ENCODE measurements at regions not wholly inside any gene's neighbourhood (a gene's known extent, or its start where the extent isn't known, plus 50 kb on each side); places are given as distances from the start of the nearest gene placed in this dataset.
"Not testable (repeated sequence)": the region's sequence is repeated elsewhere in the genome, so short reads cannot be mapped to it uniquely, and the experiment has no call there.

DNA sequence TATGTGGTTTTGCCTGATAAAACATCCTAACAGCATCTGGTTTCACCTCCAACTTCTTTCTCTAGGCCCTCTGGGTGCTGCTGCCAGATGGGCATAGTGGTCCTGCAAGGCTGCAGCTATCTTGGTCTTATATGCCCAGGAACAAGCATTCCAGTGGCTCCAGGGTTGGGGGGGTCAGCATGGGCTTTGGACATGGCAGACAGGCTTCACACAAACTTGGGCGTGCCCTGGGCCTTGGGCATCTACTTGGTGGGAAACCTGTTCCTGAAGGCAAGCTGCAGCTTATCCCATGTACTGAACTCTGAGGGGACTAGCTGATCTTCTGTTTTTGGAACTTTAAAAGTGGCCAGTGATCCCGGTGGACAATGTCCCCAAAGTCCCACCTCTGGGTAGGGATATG lies 54.9 kb upstream of the ZNF678 start:
- Histone ChIP-seq H3K4me3 (no peak overlapping the region), H3K27me3 (ENCODE audit: insufficient read depth in 3 of 3, low read length in 2 of 3) (no peaks in the 10 kb centered on the region), H3K9me3 (no peaks in the 10 kb centered on the region), H3K4me1 (no peaks in the 10 kb centered on the region), H3K27ac (no peak overlapping the region), H3K36me3 (ENCODE audit: insufficient read depth in 1 of 2, low read depth in 1 of 2) (no peaks in the 10 kb centered on the region)
- 84 to 93% (median 92%) methylated on average over 2 of the region's 2 CpGs for WGBS, 3 donors
- ATAC-seq (no peak), DNase-seq (no peak)
- intact Hi-C loops (cut with DNase I), result no loop called here
- TF ChIP-seq CTCF (IDR thresholded peaks at IDR 0.05), result no peak

DNA sequence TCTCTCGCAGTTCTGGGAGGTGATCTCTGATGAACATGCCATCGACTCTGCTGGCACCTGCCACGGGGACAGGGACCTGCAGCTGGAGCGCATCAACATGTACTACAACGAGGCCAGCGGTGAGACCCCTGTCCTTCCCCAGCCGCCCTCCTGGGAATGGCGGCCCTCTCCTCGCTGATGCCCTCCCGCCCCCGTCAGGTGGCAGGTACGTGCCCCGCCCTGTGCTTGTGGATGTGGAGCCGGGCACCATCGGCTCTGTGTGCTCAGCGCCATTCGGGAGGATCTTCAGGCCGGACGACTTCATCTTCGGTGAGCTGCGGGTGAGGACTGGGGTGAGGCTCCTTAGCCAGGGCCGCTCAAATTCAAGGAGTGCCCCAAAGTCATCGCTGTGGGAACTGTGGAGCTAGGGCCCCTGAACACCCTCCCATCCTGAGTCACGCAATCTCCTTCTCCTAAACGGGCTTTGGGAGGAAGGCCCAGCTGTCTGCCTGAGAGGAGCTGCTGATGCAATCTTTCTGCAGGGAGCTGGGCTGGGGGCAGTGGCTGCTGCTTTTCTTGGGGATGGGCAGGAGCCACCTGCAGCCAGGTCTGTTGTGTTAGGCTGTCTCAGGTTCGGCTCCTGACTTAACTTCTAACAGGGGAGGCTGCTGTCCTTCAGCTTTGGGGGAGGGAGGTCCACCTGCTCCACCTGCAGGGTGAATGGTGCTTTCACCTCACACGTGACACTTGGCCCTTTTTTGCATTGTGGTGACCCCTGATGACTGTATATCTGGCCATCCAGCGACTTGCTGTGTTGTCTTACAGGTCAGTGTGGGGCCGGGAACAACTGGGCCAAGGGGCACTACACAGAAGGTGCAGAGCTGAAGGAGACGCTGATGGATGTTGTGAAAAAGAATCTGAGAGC lies 56.6 kb upstream of the ZNF678 start:
- intact Hi-C loops (cut with DNase I); H3K27ac ChIP-seq; H3K36me3 ChIP-seq (ENCODE audit: insufficient read depth in 1 of 2, low read depth in 1 of 2); H3K4me3 ChIP-seq; H3K9me3 ChIP-seq; H3K27me3 ChIP-seq (ENCODE audit: insufficient read depth in 3 of 3, low read length in 2 of 3); H3K4me1 ChIP-seq; ATAC-seq; DNase-seq: not testable (repeated sequence)
- 91 to 100% (median 98%) methylated on average over 3 to 11 of the region's 30 CpGs for WGBS, 3 donors

DNA sequence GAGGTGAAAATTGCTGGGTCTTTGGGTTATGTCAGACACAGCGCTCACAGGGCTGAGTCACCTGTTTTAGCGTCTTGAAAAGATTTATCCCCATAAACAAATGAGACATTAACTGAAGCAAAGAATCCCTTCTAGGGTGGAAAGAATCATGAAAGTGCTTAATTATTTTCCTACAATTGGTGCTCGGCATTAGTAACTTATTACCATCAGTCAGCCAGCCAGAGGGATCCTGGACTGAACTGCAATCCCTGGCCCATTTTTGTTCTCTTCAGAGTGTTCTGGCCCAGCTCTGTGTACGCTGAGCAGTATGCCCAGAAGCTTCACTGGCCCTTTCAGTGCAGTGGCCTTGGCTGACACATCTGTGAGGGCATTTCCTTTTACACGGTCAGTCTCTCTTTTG lies 67.3 kb upstream of the ZNF678 start:
- H3K4me1 ChIP-seq; H3K27me3 ChIP-seq (ENCODE audit: insufficient read depth in 3 of 3, low read length in 2 of 3); H3K27ac ChIP-seq; ATAC-seq; H3K9me3 ChIP-seq; H3K4me3 ChIP-seq; H3K36me3 ChIP-seq (ENCODE audit: insufficient read depth in 1 of 2, low read depth in 1 of 2); intact Hi-C loops (cut with DNase I); DNase-seq: not testable (repeated sequence)
- 59 to 82% (median 67%) methylated on average over 1 of the region's 5 CpGs for WGBS, 3 donors

- H3K27me3 ChIP-seq (ENCODE audit: insufficient read depth in 3 of 3, low read length in 2 of 3); intact Hi-C loops (cut with DNase I); H3K4me3 ChIP-seq; H3K27ac ChIP-seq; H3K9me3 ChIP-seq; H3K36me3 ChIP-seq (ENCODE audit: insufficient read depth in 1 of 2, low read depth in 1 of 2); ATAC-seq; DNase-seq: not testable (repeated sequence)
- 27 to 68% (median 50%) methylated on average over 1 to 2 of the region's 14 CpGs for WGBS, 3 donors
- peaks cover 14% of the 10 kb centered on the region for H3K4me1 ChIP-seq
Measured at GRCh38 chr1:227493863-227494551, 69.3 kb upstream of the ZNF678 start.

DNA sequence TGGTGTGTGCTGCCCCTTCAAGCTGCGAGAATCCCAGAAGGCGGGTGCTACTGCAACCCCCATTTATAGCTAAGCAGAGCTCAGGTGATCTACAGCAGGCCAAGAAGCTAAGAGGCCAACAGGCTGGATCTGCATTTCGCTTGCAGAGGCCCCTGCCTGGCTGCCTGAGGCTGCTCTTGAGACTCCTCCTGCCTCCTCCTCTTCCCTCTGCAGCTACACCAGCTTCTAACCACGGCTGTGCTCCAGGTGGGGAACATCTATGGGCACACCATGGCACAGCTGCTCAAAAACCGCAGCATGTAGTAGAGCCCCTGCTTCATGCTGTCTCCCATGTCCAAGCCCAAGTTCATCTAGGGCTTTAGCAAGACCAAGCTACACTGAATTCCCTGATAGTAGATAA lies 72.9 kb upstream of the ZNF678 start:
- ATAC-seq, result no peak
- intact Hi-C loops (cut with DNase I), result no loop called here
- Histone ChIP-seq H3K27ac (no peak overlapping the region), H3K4me1 (peaks cover 14% of the 10 kb centered on the region), H3K4me3 (no peak overlapping the region), H3K27me3 (ENCODE audit: insufficient read depth in 3 of 3, low read length in 2 of 3) (no peaks in the 10 kb centered on the region), H3K9me3 (no peaks in the 10 kb centered on the region), H3K36me3 (ENCODE audit: insufficient read depth in 1 of 2, low read depth in 1 of 2) (no peaks in the 10 kb centered on the region)
- 70 to 91% (median 84%) methylated on average over 5 of the region's 5 CpGs for WGBS, 3 donors
- no peak for DNase-seq
- TF ChIP-seq CTCF (IDR thresholded peaks at IDR 0.05), result no peak

- DNase-seq (no peak), ATAC-seq (no peak)
Measured at GRCh38 chr1:227490001-227490400, 73.4 kb upstream of the ZNF678 start.

More at GRCh38 chr1:227490001-227490400, 73.4 kb upstream of the ZNF678 start:
- Histone ChIP-seq H3K4me3 (no peak overlapping the region), H3K27ac (no peak overlapping the region), H3K36me3 (ENCODE audit: insufficient read depth in 1 of 2, low read depth in 1 of 2) (no peaks in the 10 kb centered on the region), H3K9me3 (no peaks in the 10 kb centered on the region), H3K4me1 (peaks cover 14% of the 10 kb centered on the region), H3K27me3 (ENCODE audit: insufficient read depth in 3 of 3, low read length in 2 of 3) (no peaks in the 10 kb centered on the region)
- intact Hi-C loops (cut with DNase I), result no loop called here
- WGBS, 3 donors, result 88 to 93% (median 91%) methylated on average over 2 of the region's 2 CpGs
- TF ChIP-seq CTCF (IDR thresholded peaks at IDR 0.05), result no peak

Data from psoas muscle (tissue), 7 donors.